Thymus (tissue), 11 donors: ENCODE measurements at regions not wholly inside any gene's neighbourhood (a gene's known extent, or its start where the extent isn't known, plus 50 kb on each side); places are given as distances from the start of the nearest gene placed in this dataset.

Experiments
- DNase-seq, 9 donors: peaks; one replicate each; pipeline ENCODE4 v3.0.0-alpha.2; 2013; ENCODE audit warnings: low spot score in 9 of 9, low read depth in 6 of 9, missing footprints in 1 of 9
- H3K27ac ChIP-seq, 2 donors: one replicate each; pipeline ENCODE4 v1.5.1; 2013; ENCODE audit warnings: control low read depth in 1 of 2, low read depth in 1 of 2, low read length in 1 of 2, mild to moderate bottlenecking in 1 of 2, moderate library complexity in 1 of 2
- H3K27me3 ChIP-seq, 2 donors: one replicate each; pipeline ENCODE4 v1.5.1; 2013; ENCODE audit warnings: low read length in 1 of 2; ENCODE audit not compliant: control insufficient read depth in 2 of 2, insufficient read depth in 1 of 2
- H3K36me3 ChIP-seq, 2 donors: one replicate each; pipeline ENCODE4 v1.5.1; 2013; ENCODE audit warnings: low read length in 1 of 2, mild to moderate bottlenecking in 1 of 2, moderate library complexity in 1 of 2; ENCODE audit not compliant: control insufficient read depth in 2 of 2, insufficient read depth in 2 of 2
- H3K4me1 ChIP-seq, 2 donors: one replicate each; pipeline ENCODE4 v1.5.1; 2013; ENCODE audit warnings: low read length in 2 of 2; ENCODE audit not compliant: control insufficient read depth in 2 of 2, insufficient read depth in 2 of 2
- H3K4me3 ChIP-seq, 2 donors: one replicate each; pipeline ENCODE4 v1.5.1; 2013; ENCODE audit warnings: low read length in 2 of 2, control low read depth in 1 of 2, mild to moderate bottlenecking in 1 of 2
- H3K9me3 ChIP-seq, 2 donors: one replicate each; pipeline ENCODE4 v1.5.1; 2013; ENCODE audit warnings: low read length in 1 of 2, mild to moderate bottlenecking in 1 of 2; ENCODE audit not compliant: control insufficient read depth in 2 of 2, insufficient read depth in 1 of 2
- WGBS: extraction: QIAGEN DNeasy Blood & Tissue Kit; methylation state at CpG from one replicate; pipeline ENCODE4 v1.1.7; 2013; 5-methylcytosine and 5-hydroxymethylcytosine counted together
- donor health status: healthy.

DNA sequence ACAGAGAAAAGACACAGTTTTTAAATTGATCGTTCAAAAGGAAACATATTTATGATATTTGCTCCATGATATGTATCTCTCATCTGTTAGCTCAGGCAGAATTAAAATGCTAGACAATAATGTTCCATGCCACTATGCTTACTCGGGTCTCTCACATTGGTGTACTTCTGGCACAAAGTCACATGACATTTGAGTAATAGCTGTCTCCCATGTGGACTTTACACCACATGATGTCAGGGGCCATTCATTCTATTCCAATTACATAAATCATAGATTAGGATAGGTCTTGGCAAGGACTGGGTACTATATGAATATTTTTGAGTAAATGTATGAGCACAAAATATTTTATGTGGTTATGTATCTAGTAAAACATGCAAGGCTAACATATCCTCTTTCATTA lies 648.4 kb downstream of the PLA2G4A start:
- no peak overlapping the region for H3K4me3 ChIP-seq
- H3K36me3 ChIP-seq: no peaks in the 10 kb centered on the region
- H3K27me3 ChIP-seq: no peaks in the 10 kb centered on the region
- H3K4me1 ChIP-seq: no peaks in the 10 kb centered on the region
- H3K27ac ChIP-seq: no peak overlapping the region
- peaks cover 0 to 3% of the 10 kb centered on the region in 2 donors for H3K9me3 ChIP-seq
- WGBS: 90% methylated on average over 2 of the region's 2 CpGs
- DNase-seq: no peak

DNA sequence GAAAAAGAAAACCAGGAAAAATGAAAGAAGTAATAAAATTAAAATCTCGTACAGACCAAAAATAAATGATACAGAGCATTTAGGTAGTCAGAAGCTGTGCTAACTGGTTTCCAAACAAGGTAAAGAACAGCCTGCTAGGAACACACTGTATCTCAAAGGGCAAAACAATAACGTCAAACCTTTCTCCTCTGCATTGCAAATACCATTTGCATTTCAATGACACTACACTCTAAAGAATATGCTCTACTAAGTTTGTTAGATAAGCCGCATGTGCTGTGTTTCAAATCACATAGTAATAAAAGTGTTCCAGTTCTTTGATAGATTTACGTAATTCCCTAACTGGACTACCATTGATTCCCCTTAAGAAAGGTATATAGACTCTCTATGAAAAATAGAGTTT lies 648.8 kb downstream of the PLA2G4A start:
- H3K9me3 ChIP-seq: peaks cover 0 to 3% of the 10 kb centered on the region in 2 donors
- no peaks in the 10 kb centered on the region for H3K36me3 ChIP-seq
- no peaks in the 10 kb centered on the region for H3K27me3 ChIP-seq
- WGBS: 70% methylated on average over 4 of the region's 4 CpGs
- DNase-seq: no peak
- no peak overlapping the region for H3K4me3 ChIP-seq
- H3K27ac ChIP-seq: no peak overlapping the region
- no peaks in the 10 kb centered on the region for H3K4me1 ChIP-seq

DNA sequence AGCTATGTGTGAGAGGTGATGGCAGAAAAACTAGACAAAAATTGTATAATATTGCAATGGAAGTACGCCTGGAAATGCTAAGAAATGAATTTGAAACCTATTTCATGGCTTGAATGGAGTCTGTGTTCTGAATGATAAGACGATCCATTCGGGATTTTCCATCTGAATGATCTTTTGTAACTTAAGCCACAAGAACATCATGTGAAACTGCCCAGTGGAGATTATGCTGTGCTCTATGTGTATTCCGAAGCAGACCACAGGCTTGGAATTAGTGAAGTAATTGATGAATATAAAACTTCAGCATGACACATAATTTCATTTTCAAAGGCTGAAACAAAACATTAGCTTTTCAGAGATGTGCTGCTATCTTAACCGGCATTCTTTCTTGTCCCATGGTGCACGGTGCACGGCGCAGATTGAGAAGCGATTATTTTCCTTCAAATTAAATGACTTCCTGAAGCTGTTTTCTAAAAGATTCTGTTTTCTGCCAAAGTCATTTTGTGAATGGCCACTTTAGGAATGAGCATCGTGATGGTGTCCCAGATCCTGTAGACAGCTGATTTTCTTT lies 652.9 kb downstream of the PLA2G4A start:
- no peak overlapping the region for H3K27ac ChIP-seq
- no peaks in the 10 kb centered on the region for H3K27me3 ChIP-seq
- DNase-seq: no peak
- no peaks in the 10 kb centered on the region for H3K4me1 ChIP-seq
- H3K36me3 ChIP-seq: no peaks in the 10 kb centered on the region
- WGBS: 81% methylated on average over 10 of the region's 10 CpGs
- H3K4me3 ChIP-seq: no peak overlapping the region
- peaks cover 0 to 3% of the 10 kb centered on the region in 2 donors for H3K9me3 ChIP-seq

DNA sequence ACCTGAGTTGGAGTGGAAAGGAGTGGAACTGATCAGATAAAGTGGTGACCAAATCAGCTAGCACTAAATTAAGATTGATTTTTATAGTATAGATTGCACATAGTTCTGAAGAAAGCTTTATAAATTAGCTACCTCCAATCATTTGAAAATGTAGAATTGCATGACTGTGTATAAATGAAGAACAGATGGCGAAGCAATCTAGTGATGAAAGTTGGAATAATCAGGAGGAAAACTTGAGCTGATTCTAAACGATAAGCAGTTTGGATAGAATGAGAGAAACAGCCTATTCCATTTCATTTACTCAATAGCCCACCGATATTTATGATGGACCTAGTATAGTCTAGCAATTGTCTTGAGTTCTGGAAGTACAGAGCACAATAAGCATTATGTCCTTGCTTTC lies 661.5 kb downstream of the PLA2G4A start:
- Histone ChIP-seq H3K27me3 (no peaks in the 10 kb centered on the region), H3K36me3 (no peaks in the 10 kb centered on the region), H3K4me3 (no peak overlapping the region), H3K4me1 (no peaks in the 10 kb centered on the region), H3K9me3 (no peaks in the 10 kb centered on the region), H3K27ac (no peak overlapping the region)
- WGBS: 94% methylated on average over 3 of the region's 3 CpGs
- DNase-seq: no peak

DNA sequence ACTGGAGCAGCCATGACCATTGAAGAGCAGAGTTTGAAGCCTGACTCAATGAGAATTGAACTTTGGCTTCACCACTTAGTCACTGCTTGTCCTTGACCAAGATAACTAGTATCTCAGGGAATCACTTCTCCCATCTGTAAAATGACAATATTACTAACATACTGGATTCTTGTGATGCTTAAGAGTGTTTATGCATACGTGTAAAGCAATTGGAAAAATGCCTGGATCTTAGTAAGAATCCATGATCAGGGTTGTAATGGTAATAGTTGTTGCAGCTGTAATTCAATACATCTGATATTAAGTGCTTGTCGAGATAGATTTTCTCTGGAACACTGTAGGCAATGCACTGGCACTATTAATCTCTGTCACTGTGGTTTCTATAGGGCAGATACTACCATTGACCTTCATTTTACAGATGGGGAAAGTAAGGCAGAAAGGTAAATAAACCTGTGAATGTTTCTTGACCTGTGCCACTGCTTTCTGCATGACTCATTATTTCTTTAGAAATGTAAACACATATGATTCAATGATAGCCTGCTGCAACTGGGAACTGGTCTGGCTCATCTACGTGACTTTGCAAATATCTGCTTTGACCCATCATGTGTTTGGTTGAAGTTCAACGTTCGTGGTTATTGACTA lies 662.5 kb downstream of the PLA2G4A start:
- Histone ChIP-seq H3K9me3 (no peaks in the 10 kb centered on the region), H3K36me3 (no peaks in the 10 kb centered on the region), H3K4me1 (no peaks in the 10 kb centered on the region), H3K27me3 (no peaks in the 10 kb centered on the region), H3K4me3 (no peak overlapping the region), H3K27ac (no peak overlapping the region)
- DNase-seq: no peak
- 74% methylated on average over 5 of the region's 5 CpGs for WGBS

DNA sequence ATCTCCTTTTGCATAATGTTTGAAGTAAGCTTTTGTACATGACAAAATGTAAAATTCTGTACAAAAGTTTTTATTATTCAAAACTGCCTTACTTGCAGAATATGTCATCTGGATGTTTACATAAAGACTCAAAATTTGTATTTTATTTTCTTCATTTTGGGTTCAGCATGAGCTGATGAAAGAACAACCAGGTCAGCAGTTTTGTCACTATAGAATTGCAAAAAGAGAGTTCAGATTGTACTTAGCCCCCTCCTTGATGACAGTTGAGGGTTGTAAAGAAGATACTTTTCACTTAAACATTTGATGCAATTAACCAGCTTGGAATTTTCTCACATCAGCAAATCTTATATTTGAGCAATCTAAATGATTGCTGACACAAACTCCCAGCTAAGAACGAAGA lies 669.3 kb downstream of the PLA2G4A start:
- DNase-seq: no peak
- no peaks in the 10 kb centered on the region for H3K9me3 ChIP-seq
- WGBS: 80% methylated on average over 1 of the region's 1 CpG
- H3K4me3 ChIP-seq: no peak overlapping the region
- no peak overlapping the region for H3K27ac ChIP-seq
- no peaks in the 10 kb centered on the region for H3K27me3 ChIP-seq
- no peaks in the 10 kb centered on the region for H3K4me1 ChIP-seq
- no peaks in the 10 kb centered on the region for H3K36me3 ChIP-seq

DNA sequence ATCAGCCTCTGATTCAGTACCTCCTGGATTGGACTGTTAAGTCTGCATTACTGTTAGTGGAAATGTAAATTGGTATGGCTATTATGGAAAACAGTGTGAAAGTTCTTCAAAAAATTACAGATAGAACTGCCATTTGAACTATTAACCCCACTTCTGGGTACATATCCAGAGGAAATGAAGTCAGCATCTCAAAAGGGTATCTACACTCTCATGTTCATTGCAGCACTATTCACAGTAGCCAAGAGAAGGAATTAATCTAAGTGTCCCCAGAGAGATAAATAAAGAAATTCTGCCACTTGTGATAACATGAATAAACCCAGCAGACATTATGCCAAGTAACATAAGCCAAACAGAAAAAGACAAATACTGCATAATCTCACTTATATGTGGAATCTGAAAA lies 676.0 kb downstream of the PLA2G4A start:
- Histone ChIP-seq H3K4me3 (no peak overlapping the region), H3K36me3 (no peaks in the 10 kb centered on the region)

DNA sequence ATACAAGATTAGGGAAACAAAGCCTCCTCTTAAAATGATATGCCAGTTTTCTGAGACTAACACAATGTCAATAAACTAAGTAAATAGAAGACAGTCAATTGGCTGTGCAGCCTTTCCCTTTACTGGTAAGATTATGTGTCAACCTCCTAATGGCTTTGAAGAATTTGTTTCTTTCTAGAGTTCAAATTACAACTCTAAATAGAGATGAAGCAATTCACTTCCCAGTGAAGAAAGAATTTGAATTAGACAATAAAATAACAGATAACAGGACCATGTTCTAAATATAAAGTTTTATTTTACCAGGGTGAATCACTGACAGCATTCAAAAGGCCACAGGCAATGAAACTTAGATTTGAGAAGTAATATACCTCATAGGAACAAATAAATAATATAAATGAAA lies 680.3 kb downstream of the PLA2G4A start:
- no peak for DNase-seq

More for the DNA sequence above, 676.0 kb downstream of the PLA2G4A start:
- Histone ChIP-seq H3K9me3 (no peaks in the 10 kb centered on the region), H3K27ac (no peak overlapping the region), H3K27me3 (no peaks in the 10 kb centered on the region), H3K4me1 (no peaks in the 10 kb centered on the region)
- no peak for DNase-seq

DNA sequence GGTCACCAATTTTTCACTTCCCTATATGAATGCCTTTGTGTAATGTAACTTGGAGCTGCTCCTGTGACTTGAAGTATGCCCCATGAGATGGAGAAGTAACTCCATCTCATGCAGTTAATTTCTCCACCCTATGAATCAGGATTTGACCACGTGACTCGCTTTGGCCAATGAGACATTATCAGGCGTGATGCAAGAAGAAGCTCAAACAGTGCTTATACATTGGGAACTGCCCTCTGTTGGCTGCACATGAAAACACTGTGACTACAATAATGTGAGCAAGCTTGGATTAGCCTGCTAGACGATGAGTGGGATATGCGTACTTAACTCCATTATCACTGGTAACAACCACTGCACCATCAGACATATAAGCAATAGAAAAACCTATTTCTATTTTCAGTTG lies 684.4 kb downstream of the PLA2G4A start:
- WGBS: 95% methylated on average over 5 of the region's 5 CpGs
- H3K27me3 ChIP-seq: no peaks in the 10 kb centered on the region
- DNase-seq: no peak
- no peak overlapping the region for H3K4me3 ChIP-seq
- H3K36me3 ChIP-seq: no peaks in the 10 kb centered on the region
- no peaks in the 10 kb centered on the region for H3K9me3 ChIP-seq
- H3K4me1 ChIP-seq: no peaks in the 10 kb centered on the region
- no peak overlapping the region for H3K27ac ChIP-seq

More for the DNA sequence above, 680.3 kb downstream of the PLA2G4A start:
- no peak overlapping the region for H3K4me3 ChIP-seq
- no peaks in the 10 kb centered on the region for H3K4me1 ChIP-seq
- no peak overlapping the region for H3K27ac ChIP-seq
- H3K27me3 ChIP-seq: no peaks in the 10 kb centered on the region
- no peaks in the 10 kb centered on the region for H3K9me3 ChIP-seq
- H3K36me3 ChIP-seq: no peaks in the 10 kb centered on the region
